Thyroid gland (tissue), 4 donors: ENCODE measurements at regions not wholly inside any gene's neighbourhood (a gene's known extent, or its start where the extent isn't known, plus 50 kb on each side); places are given as distances from the start of the nearest gene placed in this dataset.

Experiments used
- DNase-seq, 2 donors: peaks; one replicate each; pipeline ENCODE4 v3.0.0-alpha.2; 2019
- H3K27ac ChIP-seq, 3 donors: fragments of 200-600 bp; sonication (generic); 1 replicate in 2 of 3; 2 replicates in 1 of 3; pipeline ENCODE4 v1.5.1; 2016 to 2019; ENCODE audit warnings: mild to moderate bottlenecking in 1 of 3, moderate library complexity in 1 of 3
- H3K27me3 ChIP-seq: fragments of 200-600 bp; sonication (generic); one replicate; pipeline ENCODE4 v1.5.1; 2019
- H3K36me3 ChIP-seq, 2 donors: fragments of 200-600 bp; sonication (generic); one replicate each; pipeline ENCODE4 v1.5.1; 2016 to 2019
- H3K4me1 ChIP-seq, 2 donors: fragments of 200-600 bp; sonication (generic); one replicate each; pipeline ENCODE4 v1.5.1; 2017 to 2019
- H3K4me3 ChIP-seq, 3 donors: fragments of 200-600 bp; sonication (generic); replicated peaks in 1 of 3; 1 replicate in 2 of 3; 2 replicates in 1 of 3; pipeline ENCODE4 v1.5.1; 2016; ENCODE audit warnings: mild to moderate bottlenecking in 1 of 3
- H3K9me3 ChIP-seq: fragments of 200-600 bp; sonication (generic); one replicate; pipeline ENCODE4 v1.5.1; 2017
- POLR2A ChIP-seq, 2 donors: fragments of 450-650 bp; IDR thresholded peaks; one replicate each; pipeline ENCODE4 v1.6.1; 2017; ENCODE audit warnings: antibody characterized with exemption in 2 of 2, mild to moderate bottlenecking in 2 of 2, moderate library complexity in 1 of 2
- WGBS, 2 donors: methylation state at CpG; one replicate each; pipeline ENCODE4 v1.1.5; 2017; 5-methylcytosine and 5-hydroxymethylcytosine counted together
- intact Hi-C: fragments of 100-400 bp; cut with DNase I; formaldehyde crosslinking; loops from one replicate; pipeline ENCODE4 v1.15.1; 2023
- TF ChIP-seq, protein P1 (sequence below), 6 experiments: fragments of 200-600 bp in 3 of 6; fragments of 450-650 bp in 3 of 6; sonication (generic) in 3 of 6; IDR thresholded peaks; one replicate each; pipeline ENCODE4 v1.5.1; 2016 to 2019; ENCODE audit warnings: antibody characterized with exemption in 6 of 6, mild to moderate bottlenecking in 2 of 6, inconsistent platforms in 1 of 6, moderate library complexity in 1 of 6

DNA sequence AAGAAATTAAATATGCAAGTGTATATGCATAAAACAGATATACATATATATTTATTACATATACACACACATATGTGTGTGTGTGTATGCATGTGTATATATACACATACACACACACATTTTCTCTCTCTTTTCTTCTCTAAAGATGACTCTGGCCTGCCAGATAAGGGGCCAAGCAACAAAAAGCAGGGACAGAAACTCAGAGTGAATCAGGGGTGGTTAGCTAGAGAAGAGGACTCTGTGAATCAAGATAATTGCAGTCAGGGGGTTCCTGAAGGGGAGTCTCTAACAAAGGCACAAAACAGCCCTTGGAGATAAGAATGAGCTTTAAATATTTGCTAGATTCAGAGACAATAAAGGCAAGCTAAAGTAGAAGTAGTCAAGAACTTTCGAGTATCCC, 650.5 kb downstream of the UTRN start:
- intact Hi-C loops, result loop anchor here (10.0 kb wide), 1 partner anchor 351 kb away; no protein-coding TSS in a partner anchor
- TF ChIP-seq, protein P1, sequence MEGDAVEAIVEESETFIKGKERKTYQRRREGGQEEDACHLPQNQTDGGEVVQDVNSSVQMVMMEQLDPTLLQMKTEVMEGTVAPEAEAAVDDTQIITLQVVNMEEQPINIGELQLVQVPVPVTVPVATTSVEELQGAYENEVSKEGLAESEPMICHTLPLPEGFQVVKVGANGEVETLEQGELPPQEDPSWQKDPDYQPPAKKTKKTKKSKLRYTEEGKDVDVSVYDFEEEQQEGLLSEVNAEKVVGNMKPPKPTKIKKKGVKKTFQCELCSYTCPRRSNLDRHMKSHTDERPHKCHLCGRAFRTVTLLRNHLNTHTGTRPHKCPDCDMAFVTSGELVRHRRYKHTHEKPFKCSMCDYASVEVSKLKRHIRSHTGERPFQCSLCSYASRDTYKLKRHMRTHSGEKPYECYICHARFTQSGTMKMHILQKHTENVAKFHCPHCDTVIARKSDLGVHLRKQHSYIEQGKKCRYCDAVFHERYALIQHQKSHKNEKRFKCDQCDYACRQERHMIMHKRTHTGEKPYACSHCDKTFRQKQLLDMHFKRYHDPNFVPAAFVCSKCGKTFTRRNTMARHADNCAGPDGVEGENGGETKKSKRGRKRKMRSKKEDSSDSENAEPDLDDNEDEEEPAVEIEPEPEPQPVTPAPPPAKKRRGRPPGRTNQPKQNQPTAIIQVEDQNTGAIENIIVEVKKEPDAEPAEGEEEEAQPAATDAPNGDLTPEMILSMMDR (IDR thresholded peaks at IDR 0.05), result no peak
- TF ChIP-seq POLR2A (IDR thresholded peaks at IDR 0.05), result no peak

DNA sequence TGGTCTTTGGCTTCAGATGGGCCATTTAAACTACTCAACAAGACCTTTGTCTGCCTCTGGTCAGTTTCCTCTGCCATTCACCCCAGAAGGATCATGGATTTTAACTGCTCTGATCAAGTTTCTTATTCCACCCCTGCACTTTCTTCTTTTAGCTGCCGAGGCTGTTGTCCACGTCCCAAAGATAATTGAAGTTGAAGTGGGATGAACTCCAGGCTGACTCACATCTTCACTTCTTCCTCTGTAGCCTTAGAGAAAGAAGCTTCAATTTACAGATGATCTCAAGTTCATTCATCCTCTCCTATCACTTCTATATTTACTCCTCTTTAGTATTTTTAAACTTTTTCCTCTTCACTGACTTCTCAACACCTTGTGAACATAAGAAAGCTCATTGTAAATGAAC, 651.6 kb downstream of the UTRN start:
- no peaks in the 10 kb centered on the region for H3K27me3 ChIP-seq
- no peak for TF ChIP-seq POLR2A (IDR thresholded peaks at IDR 0.05)
- TF ChIP-seq, protein P1 (IDR thresholded peaks at IDR 0.05), result no peak
- H3K9me3 ChIP-seq, result no peaks in the 10 kb centered on the region

More for the DNA sequence above, 650.5 kb downstream of the UTRN start:
- H3K9me3 ChIP-seq, result no peaks in the 10 kb centered on the region
- 81 to 95% methylated on average over 1 of the region's 1 CpG for WGBS, 2 donors
- no peak overlapping the region for H3K27ac ChIP-seq
- H3K4me1 ChIP-seq, result no peaks in the 10 kb centered on the region
- no peak overlapping the region for H3K4me3 ChIP-seq
- DNase-seq, result no peak
- H3K36me3 ChIP-seq, result no peaks in the 10 kb centered on the region
- no peaks in the 10 kb centered on the region for H3K27me3 ChIP-seq

GRCh38 chr6:144939921-144940320, 654.8 kb downstream of the UTRN start:
- Histone ChIP-seq H3K4me3 (no peak overlapping the region), H3K36me3 (no peaks in the 10 kb centered on the region), H3K9me3 (no peaks in the 10 kb centered on the region), H3K27me3 (no peaks in the 10 kb centered on the region), H3K4me1 (no peaks in the 10 kb centered on the region), H3K27ac (no peak overlapping the region)
- TF ChIP-seq POLR2A (IDR thresholded peaks at IDR 0.05), result no peak
- TF ChIP-seq, protein P1 (IDR thresholded peaks at IDR 0.05), result no peak
- 94 to 98% methylated on average over 1 of the region's 1 CpG for WGBS, 2 donors
- no peak for DNase-seq
- intact Hi-C loops, result loop anchor here (10.0 kb wide), 1 partner anchor 355 kb away; no protein-coding TSS in a partner anchor

More for the DNA sequence above, 651.6 kb downstream of the UTRN start:
- DNase-seq, result no peak
- no peak overlapping the region for H3K4me3 ChIP-seq
- H3K36me3 ChIP-seq, result no peaks in the 10 kb centered on the region
- H3K4me1 ChIP-seq, result no peaks in the 10 kb centered on the region
- intact Hi-C loops, result loop anchor here (10.0 kb wide), 1 partner anchor 352 kb away; no protein-coding TSS in a partner anchor
- WGBS, 2 donors, result 48 to 73% methylated on average over 2 of the region's 2 CpGs
- H3K27ac ChIP-seq, result no peak overlapping the region

DNA sequence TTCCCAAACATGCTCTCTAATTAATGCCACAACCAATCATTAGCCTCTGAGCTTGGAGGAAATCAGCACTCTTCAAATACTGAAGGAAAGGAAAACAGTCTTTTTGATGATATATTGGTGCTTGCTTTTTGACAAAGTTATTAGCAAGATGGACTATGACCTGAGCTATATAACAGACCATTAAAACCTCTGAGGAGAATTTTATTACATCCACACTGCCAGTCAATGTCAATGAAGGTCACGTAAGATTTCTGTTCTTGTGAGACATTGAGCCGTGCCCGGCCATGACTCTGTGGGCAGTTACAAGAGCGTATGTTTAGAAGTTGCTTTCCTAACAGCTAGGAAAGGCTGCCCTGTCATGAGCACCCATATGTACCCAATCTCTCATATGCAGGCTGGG, 659.0 kb downstream of the UTRN start:
- TF ChIP-seq, protein P1 (IDR thresholded peaks at IDR 0.05), result no peak
- no peak for TF ChIP-seq POLR2A (IDR thresholded peaks at IDR 0.05)
- DNase-seq, result no peak
- Histone ChIP-seq H3K4me3 (no peak overlapping the region), H3K36me3 (no peaks in the 10 kb centered on the region), H3K27ac (no peak overlapping the region), H3K9me3 (no peaks in the 10 kb centered on the region), H3K4me1 (no peaks in the 10 kb centered on the region), H3K27me3 (no peaks in the 10 kb centered on the region)
- 98 to 99% methylated on average over 4 of the region's 4 CpGs for WGBS, 2 donors
- intact Hi-C loops, result no loop called here

- H3K4me1 ChIP-seq, result no peaks in the 10 kb centered on the region
- H3K27me3 ChIP-seq, result no peaks in the 10 kb centered on the region
- intact Hi-C loops, result no loop called here
- TF ChIP-seq, protein P1 (IDR thresholded peaks at IDR 0.05), result no peak
- no peak for TF ChIP-seq POLR2A (IDR thresholded peaks at IDR 0.05)
- no peak overlapping the region for H3K27ac ChIP-seq
- no peaks in the 10 kb centered on the region for H3K36me3 ChIP-seq
- H3K4me3 ChIP-seq, result no peak overlapping the region
- no peaks in the 10 kb centered on the region for H3K9me3 ChIP-seq
- WGBS, 2 donors, result 65 to 87% methylated on average over 4 of the region's 4 CpGs
- DNase-seq, result no peak
Measured at GRCh38 chr6:144947398-144947976, 662.4 kb downstream of the UTRN start.
